Ishikawa (cell line): ENCODE measurements at regions not wholly inside any gene's neighbourhood (a gene's known extent, or its start where the extent isn't known, plus 50 kb on each side); places are given as distances from the start of the nearest gene placed in this dataset.

ENCODE experiments used
- CREB1 ChIP-seq: IDR thresholded peaks from 2 replicates; pipeline ENCODE4 v1.6.1; 2012; ENCODE audit warnings: low read depth
- EGR1 ChIP-seq: IDR thresholded peaks from 2 replicates; pipeline ENCODE4 v1.6.1; 2012
- MAX ChIP-seq: IDR thresholded peaks from 2 replicates; pipeline ENCODE4 v1.6.1; 2012
- TCF12 ChIP-seq: IDR thresholded peaks from 2 replicates; pipeline ENCODE4 v1.6.1; 2012; ENCODE audit warnings: low read depth
- YY1 ChIP-seq: IDR thresholded peaks from 2 replicates; pipeline ENCODE4 v1.6.1; 2012; ENCODE audit warnings: low read depth

GRCh38 chr1:88291611-88292354, 392.3 kb upstream of the PKN2 start:
- TF ChIP-seq CREB1 (no peak), TCF12 (no peak), MAX (no peak), YY1 (no peak), EGR1 (no peak)
